Trophoblast cell (in vitro differentiated cells and primary cell): ENCODE measurements at regions not wholly inside any gene's neighbourhood (a gene's known extent, or its start where the extent isn't known, plus 50 kb on each side); places are given as distances from the start of the nearest gene placed in this dataset.

ENCODE experiments used
- DNase-seq, 2 donors: peaks; one replicate each; pipeline ENCODE4 v3.0.0-alpha.2; 2016
- H2AFZ ChIP-seq: 2 replicates; pipeline ENCODE4 v1.6.1; 2013; ENCODE audit warnings: low read length, moderate library complexity, mild to moderate bottlenecking; ENCODE audit not compliant: insufficient read depth, poor library complexity
- H2AK5ac ChIP-seq: 2 replicates; pipeline ENCODE4 v1.6.1; 2013; ENCODE audit warnings: mild to moderate bottlenecking, low read length
- H2BK120ac ChIP-seq: 2 replicates; pipeline ENCODE4 v1.6.1; 2013; ENCODE audit warnings: low read length, mild to moderate bottlenecking, moderate library complexity; ENCODE audit not compliant: insufficient read depth, poor library complexity
- H2BK12ac ChIP-seq: 2 replicates; pipeline ENCODE4 v1.6.1; 2013; ENCODE audit warnings: mild to moderate bottlenecking, low read length, moderate library complexity
- H2BK5ac ChIP-seq: 2 replicates; pipeline ENCODE4 v1.6.1; 2013; ENCODE audit warnings: low read length, low read depth, moderate library complexity, mild to moderate bottlenecking; ENCODE audit not compliant: poor library complexity
- H3K14ac ChIP-seq: 2 replicates; pipeline ENCODE4 v1.6.1; 2013; ENCODE audit warnings: mild to moderate bottlenecking, low read length
- H3K18ac ChIP-seq: 2 replicates; pipeline ENCODE4 v1.6.1; 2013; ENCODE audit warnings: mild to moderate bottlenecking, low read length
- H3K23ac ChIP-seq: 2 replicates; pipeline ENCODE4 v1.6.1; 2013; ENCODE audit warnings: low read length
- H3K27ac ChIP-seq: 2 replicates; pipeline ENCODE4 v1.5.1; 2013; ENCODE audit warnings: low read depth, mild to moderate bottlenecking, inconsistent platforms, low read length, moderate library complexity
- H3K27me3 ChIP-seq: 2 replicates; pipeline ENCODE4 v1.6.1; 2013; ENCODE audit warnings: inconsistent platforms, mild to moderate bottlenecking, low read length, moderate library complexity; ENCODE audit not compliant: insufficient read depth
- H3K36me3 ChIP-seq, 2 experiments: 1 replicate in 1 of 2; 2 replicates in 1 of 2; pipeline ENCODE4 v1.6.1; 2013; ENCODE audit warnings: low read length in 2 of 2, mild to moderate bottlenecking in 2 of 2, moderate library complexity in 1 of 2; ENCODE audit not compliant: insufficient read depth in 2 of 2, control insufficient read depth in 1 of 2
- H3K4ac ChIP-seq: 2 replicates; pipeline ENCODE4 v1.6.1; 2013; ENCODE audit warnings: low read depth, mild to moderate bottlenecking, low read length, moderate library complexity
- H3K4me1 ChIP-seq, 2 experiments: 1 replicate in 1 of 2; 2 replicates in 1 of 2; pipeline ENCODE4 v1.6.1; 2013; ENCODE audit warnings: low read length in 2 of 2, mild to moderate bottlenecking in 2 of 2, moderate library complexity in 1 of 2; ENCODE audit not compliant: insufficient read depth in 2 of 2, control insufficient read depth in 1 of 2
- H3K4me2 ChIP-seq: 2 replicates; pipeline ENCODE4 v1.6.1; 2013; ENCODE audit warnings: inconsistent platforms, mild to moderate bottlenecking, low read length, moderate library complexity
- H3K4me3 ChIP-seq: 2 replicates; pipeline ENCODE4 v1.5.1; 2013; ENCODE audit warnings: mild to moderate bottlenecking, low read depth, low read length, inconsistent platforms
- H3K79me1 ChIP-seq: one replicate; pipeline ENCODE4 v1.6.1; 2013; ENCODE audit warnings: low read length
- H3K79me2 ChIP-seq: 2 replicates; pipeline ENCODE4 v1.6.1; 2013; ENCODE audit warnings: low read length, mild to moderate bottlenecking; ENCODE audit not compliant: control insufficient read depth, insufficient read depth, poor library complexity
- H3K9ac ChIP-seq: 2 replicates; pipeline ENCODE4 v1.6.1; 2013; ENCODE audit warnings: mild to moderate bottlenecking, low read length
- H3K9me3 ChIP-seq: 2 replicates; pipeline ENCODE4 v1.6.1; 2013; ENCODE audit warnings: low read depth, mild to moderate bottlenecking, control low read depth, inconsistent platforms, low read length; ENCODE audit not compliant: insufficient read depth
- H4K12ac ChIP-seq: 2 replicates; pipeline ENCODE4 v1.6.1; 2013; ENCODE audit warnings: low read depth, mild to moderate bottlenecking, low read length, moderate library complexity
- H4K8ac ChIP-seq: 2 replicates; pipeline ENCODE4 v1.6.1; 2013; ENCODE audit warnings: low read depth, mild to moderate bottlenecking, low read length, moderate library complexity
- H4K91ac ChIP-seq: one replicate; pipeline ENCODE4 v1.6.1; 2013; ENCODE audit warnings: low read depth, mild to moderate bottlenecking, low read length, moderate library complexity
- WGBS: extraction: QIAGEN DNeasy Blood & Tissue Kit; methylation state at CpG from one replicate; pipeline ENCODE4 v1.1.7; 2013; ENCODE audit warnings: missing lambda C conversion rate; ENCODE audit not compliant: insufficient read length, insufficient coverage; ENCODE audit errors: extremely low coverage; 5-methylcytosine and 5-hydroxymethylcytosine counted together

DNA sequence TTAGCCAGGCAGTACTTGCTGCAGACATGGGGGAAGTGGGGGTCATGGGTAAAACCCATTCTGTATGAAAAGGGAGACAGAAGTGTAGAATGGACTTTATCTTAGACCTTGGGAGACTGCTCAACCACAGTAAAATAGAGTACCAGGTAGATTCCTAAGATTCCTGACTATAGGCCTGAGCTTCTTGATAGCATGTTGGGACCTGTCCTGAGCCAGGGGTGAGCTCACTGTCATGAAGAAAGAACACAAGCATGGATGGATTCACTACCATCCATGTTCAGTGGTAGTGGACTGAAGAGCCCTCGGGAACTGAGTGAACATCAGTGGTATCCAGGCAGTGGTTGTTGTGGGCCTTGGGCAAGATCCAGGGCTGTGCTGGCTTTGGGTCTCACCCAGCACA is 1003.8 kb downstream of the TMTC2 start:
- Histone ChIP-seq H2BK120ac (no peak overlapping the region), H4K91ac (no peak overlapping the region), H3K79me2 (no peaks in the 10 kb centered on the region), H3K9me3 (no peaks in the 10 kb centered on the region), H3K9ac (no peak overlapping the region), H4K12ac (no peak overlapping the region), H3K23ac (no peak overlapping the region), H2AK5ac (no peak overlapping the region), H3K4me3 (no peak overlapping the region), H2AFZ (no peak overlapping the region), H3K18ac (no peak overlapping the region), H3K27ac (no peak overlapping the region), H3K4ac (no peak overlapping the region), H3K27me3 (no peaks in the 10 kb centered on the region), H3K79me1 (no peaks in the 10 kb centered on the region), H3K36me3 (no peaks in the 10 kb centered on the region), H3K14ac (no peak overlapping the region), H3K4me1 (no peaks in the 10 kb centered on the region), H4K8ac (no peak overlapping the region), H2BK12ac (no peak overlapping the region), H2BK5ac (no peak overlapping the region), H3K4me2 (no peak overlapping the region)
- WGBS = no CpG with 5 or more reads among the region's 1 CpG
- no peak for DNase-seq

DNA sequence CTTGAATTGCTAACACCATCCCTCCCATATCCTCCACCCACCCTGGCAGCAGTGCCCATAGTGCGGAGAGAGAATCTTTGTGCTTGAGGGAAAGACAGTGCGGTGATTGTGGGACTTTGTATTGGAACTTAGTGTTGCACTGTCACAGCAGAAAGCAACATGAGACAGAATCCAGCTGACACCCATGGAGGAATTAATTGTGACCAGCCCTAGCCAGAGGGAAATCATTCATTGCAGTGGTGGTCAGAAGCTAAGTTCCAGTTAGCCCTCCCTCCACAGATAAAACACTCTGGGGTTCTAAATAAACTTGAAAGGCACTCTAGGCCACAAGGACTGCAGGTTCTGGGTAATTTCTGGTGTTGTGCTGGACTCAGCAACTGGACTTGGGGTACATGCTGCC is 1002.6 kb downstream of the TMTC2 start:
- no peak overlapping the region for H3K9ac ChIP-seq
- no peak overlapping the region for H4K8ac ChIP-seq
- H3K14ac ChIP-seq = no peak overlapping the region
- H4K12ac ChIP-seq = no peak overlapping the region
- H3K4ac ChIP-seq = no peak overlapping the region
- H3K79me1 ChIP-seq = no peaks in the 10 kb centered on the region
- no peaks in the 10 kb centered on the region for H3K27me3 ChIP-seq
- H3K4me1 ChIP-seq = no peaks in the 10 kb centered on the region
- H3K79me2 ChIP-seq = no peaks in the 10 kb centered on the region
- no peaks in the 10 kb centered on the region for H3K9me3 ChIP-seq
- H2AK5ac ChIP-seq = no peak overlapping the region
- H2BK5ac ChIP-seq = no peak overlapping the region
- H3K27ac ChIP-seq = no peak overlapping the region
- H2AFZ ChIP-seq = no peak overlapping the region
- no peak overlapping the region for H3K4me3 ChIP-seq
- no peak overlapping the region for H3K18ac ChIP-seq
- H3K4me2 ChIP-seq = no peak overlapping the region
- no peak overlapping the region for H3K23ac ChIP-seq
- H2BK12ac ChIP-seq = no peak overlapping the region
- DNase-seq = no peak
- no CpG with 5 or more reads among the region's 2 CpGs for WGBS
- H2BK120ac ChIP-seq = no peak overlapping the region
- H3K36me3 ChIP-seq = no peaks in the 10 kb centered on the region
- H4K91ac ChIP-seq = no peak overlapping the region

DNA sequence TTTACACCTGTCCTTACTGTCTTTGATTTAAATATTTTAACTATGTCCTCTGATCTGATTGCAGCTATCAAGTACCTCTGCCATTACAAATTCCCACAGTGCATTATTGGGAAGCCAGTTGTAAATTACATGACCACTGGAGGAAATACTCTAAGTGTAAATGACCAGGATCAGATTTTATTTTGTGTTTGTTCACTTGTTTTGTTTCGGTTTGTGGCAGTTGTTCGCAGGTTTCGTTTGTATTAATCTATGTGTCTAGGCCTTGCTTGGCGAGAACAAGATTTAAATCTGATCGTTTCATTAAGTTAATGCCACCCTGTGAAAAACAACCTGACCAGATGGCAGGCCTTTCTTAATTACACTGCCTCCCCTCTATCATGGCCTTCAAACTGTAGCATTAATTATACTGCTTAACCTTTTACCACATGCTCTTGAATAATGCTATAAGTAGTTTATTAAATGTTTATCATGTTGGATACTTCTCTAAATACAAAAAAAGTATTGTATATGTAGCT is 990.1 kb downstream of the TMTC2 start:
- DNase-seq = no peak
- Histone ChIP-seq H2BK12ac (no peak overlapping the region), H4K12ac (no peak overlapping the region), H2AK5ac (no peak overlapping the region), H3K27me3 (no peaks in the 10 kb centered on the region), H4K8ac (no peak overlapping the region), H3K79me2 (no peaks in the 10 kb centered on the region), H3K36me3 (no peaks in the 10 kb centered on the region), H2BK120ac (no peak overlapping the region), H3K4me1 (no peaks in the 10 kb centered on the region), H3K79me1 (no peaks in the 10 kb centered on the region), H3K18ac (no peak overlapping the region), H3K4me2 (no peak overlapping the region), H3K23ac (no peak overlapping the region), H3K14ac (no peak overlapping the region), H2BK5ac (no peak overlapping the region), H3K4ac (no peak overlapping the region), H3K27ac (no peak overlapping the region), H3K4me3 (no peak overlapping the region), H2AFZ (no peak overlapping the region), H4K91ac (no peak overlapping the region), H3K9me3 (no peaks in the 10 kb centered on the region), H3K9ac (no peak overlapping the region)
- no CpG with 5 or more reads among the region's 5 CpGs for WGBS

DNA sequence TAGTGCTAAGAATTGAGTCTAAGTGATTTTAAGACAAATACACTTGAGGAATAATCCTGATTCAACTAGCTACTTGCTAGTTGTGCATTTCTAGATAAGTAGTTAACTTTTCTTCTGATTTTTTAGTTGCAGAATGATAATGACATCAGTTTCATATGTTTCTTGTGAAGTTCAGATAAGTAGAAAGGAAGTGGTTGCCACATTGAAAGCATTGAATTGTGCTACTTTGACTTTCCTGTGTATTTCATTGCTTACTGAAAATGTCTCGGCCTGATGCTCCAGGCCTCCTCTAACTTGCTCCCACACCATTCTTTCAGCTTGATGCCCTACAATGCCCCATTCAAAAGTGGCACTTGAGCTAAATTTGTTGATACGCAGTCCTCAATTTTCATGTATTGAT is 980.0 kb downstream of the TMTC2 start:
- Histone ChIP-seq H3K4ac (no peak overlapping the region), H4K91ac (no peak overlapping the region), H2BK5ac (no peak overlapping the region), H3K18ac (no peak overlapping the region), H3K14ac (no peak overlapping the region), H2AK5ac (no peak overlapping the region), H3K79me1 (no peaks in the 10 kb centered on the region), H3K27me3 (no peaks in the 10 kb centered on the region), H3K36me3 (no peaks in the 10 kb centered on the region), H3K9me3 (no peaks in the 10 kb centered on the region), H3K4me2 (no peak overlapping the region), H3K9ac (no peak overlapping the region), H2BK12ac (no peak overlapping the region), H3K4me3 (no peak overlapping the region), H3K79me2 (no peaks in the 10 kb centered on the region), H4K12ac (no peak overlapping the region), H2AFZ (no peak overlapping the region), H3K23ac (no peak overlapping the region), H4K8ac (no peak overlapping the region), H3K27ac (no peak overlapping the region), H2BK120ac (no peak overlapping the region), H3K4me1 (no peaks in the 10 kb centered on the region)
- WGBS = no CpG with 5 or more reads among the region's 2 CpGs
- no peak for DNase-seq
